HG03025 (cell line): ENCODE measurements at regions not wholly inside any gene's neighbourhood (a gene's known extent, or its start where the extent isn't known, plus 50 kb on each side); places are given as distances from the start of the nearest gene placed in this dataset.
A peak's percentile ranks its signal among the peaks of the same experiment; 100 is the strongest.
"Not testable (repeated sequence)": the region's sequence is repeated elsewhere in the genome, so short reads cannot be mapped to it uniquely, and the experiment has no call there.

Experiments used
- ATAC-seq: cut with Tn5 transposase; IDR thresholded peaks from one replicate; pipeline ENCODE4 v1.9.1; 2021; ENCODE audit warnings: mild to moderate bottlenecking, moderate library complexity; ENCODE audit not compliant: unreplicated experiment, low FRiP score

DNA sequence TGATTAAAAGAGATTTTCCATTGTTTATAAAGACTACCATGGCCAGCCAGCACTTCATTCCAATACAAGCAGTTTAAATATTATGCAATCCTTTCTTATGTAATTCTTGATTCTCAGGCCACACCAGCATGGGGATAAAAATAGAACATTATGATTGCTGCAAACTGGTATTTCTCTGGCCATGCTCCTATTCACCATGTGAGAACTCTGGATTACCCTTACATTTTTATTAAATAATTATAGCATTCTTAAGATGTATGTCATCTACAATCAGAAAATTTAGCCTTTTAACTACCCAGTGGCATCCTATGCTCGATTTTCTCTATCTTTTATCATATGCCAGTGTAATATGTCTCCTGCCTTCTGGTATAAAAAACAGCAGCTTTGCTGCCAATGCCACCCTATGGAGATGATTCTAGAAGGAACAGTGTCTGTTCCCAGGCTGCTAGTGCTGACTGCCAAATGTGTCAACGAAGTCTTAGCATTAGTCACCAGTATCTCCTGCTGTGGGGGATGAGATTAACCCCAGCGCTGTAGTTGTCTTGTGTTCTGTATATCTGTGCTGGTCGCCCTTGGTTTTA, 501.4 kb downstream of the BCKDHB start:
- ATAC-seq, result no peak

DNA sequence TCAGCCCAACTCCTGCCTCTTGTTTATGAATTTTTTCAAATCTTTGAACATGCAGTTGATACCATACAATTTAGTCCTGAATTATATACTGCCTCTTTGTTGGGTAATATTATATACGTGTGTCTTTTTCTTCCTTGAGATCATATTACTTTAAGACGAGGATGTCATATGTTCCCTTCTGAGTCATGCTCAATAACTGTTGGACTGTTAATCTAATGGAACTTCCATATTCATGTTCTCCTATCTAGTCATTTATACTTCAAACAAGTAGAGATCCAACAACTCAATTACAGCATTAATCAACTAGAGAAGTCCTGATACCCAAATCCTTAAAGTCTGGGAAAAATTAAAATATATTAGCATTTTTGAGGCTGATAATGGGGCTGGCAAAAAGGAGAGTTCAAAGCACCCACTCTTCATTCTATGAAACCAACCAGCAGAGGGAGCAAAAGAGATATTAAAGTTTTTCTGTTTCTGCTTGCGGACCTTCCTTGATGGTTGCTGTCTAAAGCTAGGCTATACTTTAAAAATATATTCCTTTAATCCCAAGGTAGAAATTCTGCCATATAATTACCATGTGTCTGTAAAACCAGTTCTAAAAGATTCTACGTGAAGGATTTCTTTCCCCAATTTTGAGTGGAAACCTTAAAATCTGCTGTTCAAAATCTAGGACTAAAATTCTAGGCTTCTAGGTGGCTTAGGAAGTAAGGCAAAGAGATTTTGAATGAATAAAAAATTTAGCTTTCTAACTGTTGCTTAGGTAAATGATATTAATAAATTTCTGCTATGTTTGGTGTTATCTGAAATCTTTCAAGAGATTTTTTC, 498.9 kb downstream of the BCKDHB start:
- ATAC-seq, result no peak

DNA sequence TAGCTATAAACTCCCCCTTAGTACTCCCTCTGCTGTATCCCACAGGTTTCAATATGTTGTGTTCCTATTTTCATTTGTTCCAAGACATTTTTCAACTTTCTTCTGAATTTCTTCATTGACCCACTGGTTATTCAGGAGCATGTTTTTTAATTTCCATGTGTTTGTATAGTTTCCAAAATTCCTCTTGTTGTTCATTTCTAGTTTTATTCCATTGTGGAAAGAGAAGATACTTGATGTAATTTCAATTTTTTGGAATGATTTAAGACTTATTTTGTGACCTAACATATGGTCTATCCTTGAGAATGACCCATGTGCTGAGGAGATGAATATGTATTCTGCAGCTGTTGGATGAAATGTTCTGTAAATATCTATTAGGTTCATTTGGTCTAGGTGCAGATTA, 497.2 kb downstream of the BCKDHB start:
- ATAC-seq, result no peak

DNA sequence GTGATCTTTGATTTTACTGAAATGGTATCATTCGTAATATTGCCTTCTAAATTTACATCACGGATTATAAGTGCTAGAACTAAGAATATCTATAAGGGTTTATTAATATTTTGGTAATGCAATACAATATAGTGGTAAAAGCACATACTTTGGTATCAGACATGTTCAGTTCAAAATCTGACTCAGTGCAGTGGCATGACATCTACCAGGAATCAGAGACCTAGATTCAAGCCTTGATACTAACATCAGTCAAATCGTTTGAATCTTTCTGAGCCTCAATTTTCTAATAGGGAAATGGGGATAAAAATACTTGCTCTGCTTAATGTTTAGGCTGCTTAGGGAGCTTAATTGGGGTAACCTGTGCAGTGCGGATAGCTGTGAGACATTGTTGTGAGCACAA, 488.0 kb downstream of the BCKDHB start:
- ATAC-seq, result no peak

DNA sequence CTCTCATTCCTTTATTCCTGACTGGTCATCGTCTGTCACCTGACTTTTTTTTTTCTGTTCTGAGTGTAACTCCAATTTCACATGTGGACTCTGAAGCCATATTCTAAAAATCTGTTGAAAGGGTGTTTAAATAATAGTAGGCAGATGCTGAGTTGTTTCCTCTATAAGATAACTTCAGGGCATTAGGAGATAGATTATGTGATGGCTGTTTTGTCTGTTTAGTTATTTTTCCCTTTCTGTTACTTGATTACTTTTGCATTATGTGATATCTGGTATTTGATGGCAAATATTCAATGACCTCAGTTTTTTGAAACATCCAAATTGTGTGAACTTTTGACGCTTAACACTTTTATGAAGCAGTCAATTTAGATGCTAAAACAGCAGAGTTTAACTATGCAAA, 486.0 kb downstream of the BCKDHB start:
- ATAC-seq, result no peak

DNA sequence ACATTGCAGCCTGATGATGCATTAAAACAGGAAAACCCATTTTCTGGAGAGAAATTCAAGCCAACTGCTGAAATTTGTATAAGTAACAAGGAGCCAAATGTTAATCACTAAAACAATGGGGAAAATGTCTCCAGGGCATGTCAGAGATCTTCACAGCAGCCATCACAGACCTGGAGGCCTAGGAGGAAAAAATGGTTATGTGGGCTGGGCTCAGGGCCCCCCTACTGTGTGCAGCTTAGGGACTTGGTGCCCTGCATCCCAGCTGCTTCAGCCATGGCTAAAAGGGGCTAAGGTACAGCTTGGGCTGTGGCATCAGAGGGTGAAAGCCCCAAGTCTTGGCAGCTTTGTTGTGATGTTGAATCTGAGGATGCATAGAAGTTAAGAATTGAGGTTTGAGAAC, 479.8 kb downstream of the BCKDHB start:
- ATAC-seq, result no peak

DNA sequence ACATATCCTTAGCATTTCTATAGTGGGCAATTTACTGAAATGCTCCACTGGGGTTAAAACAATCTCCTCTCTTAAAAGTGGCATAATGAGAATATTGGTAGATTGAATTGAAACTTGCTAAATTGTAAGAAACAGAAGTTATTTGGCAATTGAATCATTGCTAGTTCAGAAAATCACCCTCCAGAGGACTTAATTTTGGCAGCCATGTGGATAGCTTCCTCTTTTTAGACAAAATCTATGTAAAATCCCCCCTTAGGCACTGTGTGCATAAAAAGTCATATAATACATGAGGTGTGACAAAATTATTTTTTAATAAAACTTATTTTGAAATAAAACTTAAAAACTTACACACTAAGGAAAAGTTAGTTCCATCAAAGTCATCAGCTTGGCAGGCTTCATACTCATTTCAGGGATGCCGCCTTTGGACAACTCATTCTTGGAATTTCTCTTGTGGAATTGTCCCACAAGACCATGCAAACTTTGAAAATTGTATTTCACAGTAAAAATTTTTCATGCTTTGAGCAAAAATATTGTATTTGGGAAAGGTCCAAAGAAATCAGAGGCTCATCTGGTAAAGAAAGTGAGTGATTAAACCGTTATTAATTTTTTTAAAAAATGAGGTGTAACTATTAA, 473.0 kb downstream of the BCKDHB start:
- no peak for ATAC-seq

DNA sequence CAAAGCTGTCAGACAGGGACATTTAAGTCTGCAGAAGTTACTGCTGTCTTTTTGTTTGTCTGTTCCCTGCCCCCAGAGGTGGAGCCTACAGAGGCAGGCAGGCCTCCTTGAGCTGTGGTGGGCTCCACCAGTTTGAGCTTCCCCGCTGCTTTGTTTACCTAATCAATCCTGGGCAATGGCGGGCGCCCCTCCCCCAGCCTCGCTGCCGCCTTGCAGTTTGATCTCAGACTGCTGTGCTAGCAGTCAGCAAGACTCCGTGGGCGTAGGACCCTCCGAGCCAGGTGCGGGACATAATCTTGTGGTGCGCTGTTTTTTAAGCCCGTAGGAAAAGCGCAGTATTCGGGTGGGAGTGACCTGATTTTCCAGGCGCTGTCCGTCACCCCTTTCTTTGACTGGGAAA, 466.8 kb downstream of the BCKDHB start:
- ATAC-seq, result not testable (repeated sequence)

DNA sequence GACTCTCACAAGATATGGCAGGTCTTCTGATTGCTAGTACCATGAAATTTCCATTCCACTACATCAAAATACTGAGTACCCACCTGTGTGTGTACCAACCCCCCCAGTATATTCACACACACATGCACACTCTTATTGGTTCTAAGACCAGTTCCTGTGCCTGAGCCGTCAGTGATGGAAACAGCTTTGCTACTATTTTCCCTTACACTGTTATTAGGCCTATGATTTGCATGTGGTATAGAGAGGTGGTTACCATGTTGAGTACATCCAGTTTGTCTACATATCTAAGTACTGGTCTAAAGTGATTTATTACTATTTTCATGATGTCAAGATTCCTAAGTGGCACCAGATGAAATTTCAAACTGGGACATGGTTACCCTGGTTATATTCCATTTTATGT, 459.9 kb downstream of the BCKDHB start:
- ATAC-seq, result peak; percentile 64

DNA sequence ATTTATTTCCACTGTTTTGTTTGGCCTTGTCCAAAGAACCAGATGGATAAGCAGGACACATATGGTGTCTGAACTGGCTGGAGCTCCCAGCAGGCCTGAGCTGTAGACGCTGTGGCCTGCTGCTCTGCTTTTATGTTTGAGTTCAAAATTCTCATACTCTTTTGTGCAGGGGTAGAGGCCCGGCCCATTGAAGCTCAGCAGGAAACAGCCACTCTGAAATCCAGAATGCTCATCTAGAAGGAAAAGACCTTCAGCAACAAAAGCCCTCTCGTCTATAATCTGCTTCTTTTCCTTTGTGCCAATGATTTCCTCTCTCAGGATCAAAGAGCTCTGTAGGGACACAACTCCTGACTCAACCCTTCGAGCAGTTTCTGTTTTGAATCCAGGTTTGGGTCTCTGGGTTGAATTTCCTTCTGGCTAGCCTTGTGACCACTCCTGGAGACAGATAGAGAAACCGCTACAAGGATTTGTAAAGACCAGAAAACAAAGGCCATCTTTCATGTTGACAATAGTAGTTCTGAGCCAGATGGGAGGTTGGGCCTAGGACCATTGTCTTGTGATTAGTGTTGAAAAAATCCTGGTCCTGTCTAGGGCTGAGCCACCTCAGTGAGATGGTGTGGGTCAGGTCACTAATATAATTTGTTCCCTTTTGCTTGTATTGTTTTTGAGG, 446.7 kb downstream of the BCKDHB start:
- no peak for ATAC-seq

DNA sequence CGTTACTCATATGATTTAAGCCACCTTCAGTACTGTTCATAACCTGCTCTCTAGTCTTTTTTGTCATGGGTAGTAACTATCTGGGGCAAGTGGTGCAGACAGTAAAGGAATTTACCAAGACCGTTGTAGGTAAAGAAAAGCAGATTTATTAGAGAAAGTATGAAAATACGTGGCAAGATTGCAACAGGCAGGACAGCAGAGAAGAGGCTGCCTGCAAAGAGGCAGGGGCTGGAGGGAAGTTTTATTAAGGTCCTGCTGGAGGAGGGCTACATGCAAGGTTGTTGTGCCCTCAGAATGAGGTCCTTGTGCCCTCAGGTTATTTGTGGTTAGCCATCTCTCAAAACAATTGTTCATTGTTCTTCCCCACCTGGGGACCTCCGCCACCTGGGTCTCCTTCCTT, 444.3 kb downstream of the BCKDHB start:
- no peak for ATAC-seq

DNA sequence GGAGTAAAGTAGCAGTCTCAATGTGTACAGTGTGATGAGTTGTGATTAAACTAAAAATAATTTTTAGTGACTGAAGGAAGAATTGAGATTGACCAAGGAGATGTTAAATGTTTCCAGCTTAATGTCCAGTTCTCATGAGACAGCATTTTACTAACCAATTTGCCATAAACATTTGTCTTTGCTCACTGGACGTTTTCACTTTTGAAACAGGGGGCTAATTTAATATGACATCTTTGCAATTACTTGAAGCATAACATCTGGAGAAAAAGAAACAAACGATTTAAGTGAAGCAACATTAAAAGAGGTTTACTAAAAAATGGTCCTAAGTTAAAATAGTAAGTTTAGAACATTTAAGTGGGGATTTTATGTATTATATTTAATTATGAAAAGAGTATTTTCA, 443.8 kb downstream of the BCKDHB start:
- ATAC-seq, result no peak

DNA sequence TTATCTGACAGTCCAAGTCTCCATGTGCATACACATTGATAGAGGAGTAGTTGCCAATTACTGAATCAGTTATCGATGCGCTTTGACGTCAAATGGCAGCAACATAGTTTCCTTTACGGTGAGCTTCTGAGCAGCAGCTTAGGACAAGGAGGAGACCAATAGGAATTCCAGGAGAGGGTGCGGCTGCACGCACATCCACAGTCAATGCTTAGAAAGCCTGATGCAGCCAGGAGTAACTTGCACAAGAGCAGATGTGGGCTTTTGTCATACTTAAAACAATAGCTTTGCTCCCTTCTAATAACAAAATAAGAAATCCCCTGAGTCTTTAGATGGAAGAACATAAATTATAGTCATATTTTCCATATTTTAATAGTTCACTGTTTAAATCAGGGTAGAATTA, 442.1 kb downstream of the BCKDHB start:
- no peak for ATAC-seq

DNA sequence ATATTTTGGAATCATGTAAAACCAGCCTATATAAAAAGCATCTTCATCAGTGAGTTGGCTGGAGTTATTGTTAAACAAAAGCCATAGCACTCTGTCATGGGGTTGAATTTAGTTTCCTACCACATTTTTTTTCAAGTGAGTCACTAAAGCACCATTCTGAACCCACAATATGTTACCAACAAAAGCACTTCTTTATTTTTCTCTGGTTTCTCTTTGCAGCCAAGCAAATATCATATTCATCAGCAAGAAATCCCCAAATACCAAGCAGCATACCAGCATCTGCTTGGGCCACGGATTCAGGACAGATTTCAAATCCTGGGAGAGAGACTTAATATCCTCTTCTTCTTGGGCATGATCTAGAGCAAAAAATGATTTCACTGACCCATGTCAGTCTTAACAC, 441.4 kb downstream of the BCKDHB start:
- no peak for ATAC-seq

DNA sequence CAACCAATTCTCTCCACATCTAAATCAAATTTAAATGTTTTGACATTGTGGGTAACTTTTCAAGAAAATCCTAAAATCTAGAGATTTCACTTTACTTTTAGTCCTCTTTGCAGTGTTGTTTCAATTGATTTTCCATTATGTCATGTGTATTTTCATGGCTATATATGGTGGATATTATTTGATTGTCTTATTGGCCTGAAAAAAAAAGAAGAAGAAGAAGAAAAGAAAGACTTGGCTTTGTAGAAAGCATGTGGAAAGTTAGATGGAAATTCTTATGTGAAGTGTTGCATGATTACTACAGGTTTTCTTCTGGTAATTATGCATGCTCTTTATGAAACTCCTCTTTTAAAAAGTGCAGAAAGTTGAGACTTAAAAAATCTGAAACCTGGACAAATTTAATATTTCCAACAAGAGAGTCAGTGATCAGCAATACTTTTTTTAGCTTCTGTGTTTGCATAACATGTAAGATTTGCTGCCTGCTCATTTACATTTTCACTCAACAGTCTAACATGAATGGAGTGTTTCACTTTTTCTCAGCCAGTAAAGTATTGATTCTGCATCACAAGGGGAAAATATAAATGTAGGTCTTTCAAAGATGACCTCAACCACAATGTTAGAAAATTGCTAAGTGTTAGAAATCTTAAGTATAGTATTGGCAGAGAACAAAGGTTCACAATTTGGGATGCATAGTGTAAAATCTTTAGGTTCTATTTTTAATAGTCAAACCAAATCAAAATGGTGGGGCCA, 438.7 kb downstream of the BCKDHB start:
- ATAC-seq, result no peak

DNA sequence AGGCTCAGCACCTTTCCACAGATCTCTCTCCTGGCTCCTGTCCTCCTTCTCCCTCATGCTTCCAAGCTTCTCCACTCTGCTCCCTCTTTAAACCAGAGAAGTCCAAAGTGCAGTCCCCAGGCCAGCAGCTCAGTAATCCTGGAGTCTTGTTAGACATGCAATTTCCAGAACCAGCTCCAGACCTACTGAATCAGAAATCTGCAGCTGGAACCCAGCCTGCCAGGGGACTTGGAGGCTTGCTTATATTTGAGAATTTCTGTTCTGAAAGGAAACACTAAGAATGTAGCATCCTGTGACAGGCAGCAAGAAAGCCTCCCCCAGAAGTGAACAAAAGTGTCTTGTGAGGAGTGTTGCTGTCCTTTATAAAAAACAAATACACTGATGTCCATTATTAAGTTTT, 438.1 kb downstream of the BCKDHB start:
- no peak for ATAC-seq

DNA sequence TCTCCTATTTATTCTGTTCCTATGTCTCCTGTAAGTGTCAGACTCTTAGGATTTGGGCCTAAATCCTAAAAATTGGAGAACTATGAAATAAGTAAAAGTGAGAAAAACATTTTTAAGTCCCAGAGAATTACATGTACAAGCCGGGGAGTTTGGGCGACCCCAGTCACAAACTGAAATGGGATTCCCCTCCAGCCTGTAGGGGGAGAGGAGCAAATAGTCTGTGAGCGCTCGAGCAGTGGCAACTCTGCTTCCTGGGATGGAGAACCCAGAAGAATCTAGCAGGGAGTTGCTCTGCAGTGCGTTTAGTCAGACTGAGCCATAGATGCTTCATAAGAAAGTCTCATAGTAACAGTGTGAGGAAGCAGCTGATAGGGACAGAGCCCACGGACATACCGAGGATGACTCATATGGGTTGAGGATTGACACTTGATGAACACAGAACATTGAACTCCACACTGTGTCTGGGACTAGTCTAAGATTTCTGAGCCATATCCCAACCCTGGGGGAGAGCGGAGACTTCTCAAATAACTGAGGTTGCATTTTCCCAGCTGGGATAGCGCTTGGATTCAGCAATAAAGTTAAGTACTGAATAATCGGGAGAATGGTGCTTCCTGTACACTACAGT, 437.2 kb downstream of the BCKDHB start:
- ATAC-seq, result no peak

DNA sequence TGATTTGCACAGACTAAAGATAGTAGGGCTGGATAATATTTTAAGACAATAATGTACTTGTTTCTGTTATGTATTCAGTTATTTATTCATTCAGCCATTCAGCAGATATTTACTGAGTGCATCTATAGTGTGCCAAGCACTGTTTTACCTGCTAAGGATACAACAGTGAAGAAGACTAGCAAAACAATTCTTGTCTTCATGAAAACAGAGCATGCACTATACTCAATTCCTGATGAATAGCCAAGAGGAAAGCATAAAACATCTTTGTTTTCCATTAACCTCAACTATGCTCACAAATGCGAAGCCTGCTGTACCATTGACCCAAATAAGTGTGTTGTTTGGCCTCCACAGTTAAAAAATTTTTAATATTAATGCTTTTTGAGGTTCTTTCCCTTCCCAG, 436.7 kb downstream of the BCKDHB start:
- no peak for ATAC-seq

DNA sequence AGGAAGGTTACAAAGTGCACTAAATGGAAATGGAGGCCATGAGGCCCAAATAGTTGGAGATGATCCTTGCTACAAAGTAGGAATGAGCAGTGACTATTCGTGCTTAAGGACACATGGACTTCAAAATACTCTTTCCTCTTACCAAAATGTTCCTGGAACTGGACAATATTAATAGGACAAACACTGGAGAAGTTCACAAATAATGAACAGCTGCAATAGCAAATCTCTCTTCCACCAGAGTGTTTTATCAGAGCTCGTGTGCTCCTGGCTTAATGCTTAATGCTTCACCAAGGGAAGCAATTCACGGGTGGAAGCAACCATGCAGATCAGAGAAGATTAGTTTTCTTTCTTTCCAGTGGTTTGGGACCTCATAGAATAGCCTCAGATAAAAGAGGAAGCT, 435.4 kb downstream of the BCKDHB start:
- ATAC-seq, result no peak

DNA sequence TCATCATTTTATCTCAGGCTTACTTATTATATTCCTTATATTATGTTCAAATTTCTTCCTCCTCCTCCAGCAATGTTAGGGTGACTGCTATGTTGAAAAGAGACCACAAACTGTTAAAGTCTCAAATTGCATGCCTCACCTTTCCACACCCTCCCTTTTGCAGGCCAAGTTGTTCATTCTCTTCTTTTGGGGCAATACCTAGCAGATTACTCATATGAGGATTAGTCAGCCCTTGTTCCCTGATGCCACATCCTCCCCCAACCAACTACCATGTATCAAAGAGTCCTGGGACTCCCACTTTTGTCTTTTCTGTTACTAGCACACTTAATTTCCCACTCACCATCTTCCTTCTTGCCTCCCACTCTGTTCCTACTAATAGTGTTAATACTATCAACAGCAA, 434.7 kb downstream of the BCKDHB start:
- no peak for ATAC-seq
